ENCODE measurements at regions not wholly inside any gene's neighbourhood (a gene's known extent, or its start where the extent isn't known, plus 50 kb on each side); places are given as distances from the start of the nearest gene placed in this dataset.

DNA sequence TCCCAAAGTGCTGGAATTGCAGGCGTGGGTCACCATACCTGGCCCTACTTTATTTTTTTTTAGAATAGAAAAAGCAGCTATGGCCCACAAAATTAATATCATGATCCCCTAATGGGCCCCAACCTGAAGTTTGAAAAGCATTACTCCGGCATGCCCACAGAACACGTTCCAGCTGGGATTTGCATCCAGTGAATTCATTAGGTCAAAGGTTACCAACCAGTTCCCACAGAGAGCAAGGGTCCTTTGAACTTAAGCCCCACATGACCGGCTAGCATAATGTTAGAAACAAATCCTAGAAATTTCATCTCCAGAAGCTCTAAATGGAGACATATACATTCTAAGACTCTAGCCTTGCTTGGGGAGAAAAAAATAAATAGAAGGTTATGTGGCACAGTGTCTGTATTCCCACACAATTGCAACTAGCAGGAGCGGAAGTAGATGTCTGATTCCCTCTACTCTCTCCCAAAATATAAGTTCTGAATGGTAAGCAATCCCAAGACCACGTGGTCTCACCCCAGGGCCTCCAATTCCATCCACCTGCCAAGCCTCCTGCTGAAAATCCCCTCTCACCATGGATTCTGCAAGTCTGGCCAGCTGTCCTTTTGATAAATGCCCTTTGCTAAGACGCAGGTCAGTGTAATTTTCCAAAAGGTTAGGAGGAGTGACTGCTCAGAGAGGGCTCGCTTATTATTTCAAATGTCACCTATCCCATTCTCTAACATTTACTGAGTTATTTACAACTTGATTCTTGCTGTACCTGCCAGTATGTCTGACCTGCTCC lies 395.8 kb downstream of the NPIPA8 start:
- no peak overlapping the region for H3K27ac Mint-ChIP-seq (ENCODE audit: unreplicated experiment)
- TF ChIP-seq, protein P1, sequence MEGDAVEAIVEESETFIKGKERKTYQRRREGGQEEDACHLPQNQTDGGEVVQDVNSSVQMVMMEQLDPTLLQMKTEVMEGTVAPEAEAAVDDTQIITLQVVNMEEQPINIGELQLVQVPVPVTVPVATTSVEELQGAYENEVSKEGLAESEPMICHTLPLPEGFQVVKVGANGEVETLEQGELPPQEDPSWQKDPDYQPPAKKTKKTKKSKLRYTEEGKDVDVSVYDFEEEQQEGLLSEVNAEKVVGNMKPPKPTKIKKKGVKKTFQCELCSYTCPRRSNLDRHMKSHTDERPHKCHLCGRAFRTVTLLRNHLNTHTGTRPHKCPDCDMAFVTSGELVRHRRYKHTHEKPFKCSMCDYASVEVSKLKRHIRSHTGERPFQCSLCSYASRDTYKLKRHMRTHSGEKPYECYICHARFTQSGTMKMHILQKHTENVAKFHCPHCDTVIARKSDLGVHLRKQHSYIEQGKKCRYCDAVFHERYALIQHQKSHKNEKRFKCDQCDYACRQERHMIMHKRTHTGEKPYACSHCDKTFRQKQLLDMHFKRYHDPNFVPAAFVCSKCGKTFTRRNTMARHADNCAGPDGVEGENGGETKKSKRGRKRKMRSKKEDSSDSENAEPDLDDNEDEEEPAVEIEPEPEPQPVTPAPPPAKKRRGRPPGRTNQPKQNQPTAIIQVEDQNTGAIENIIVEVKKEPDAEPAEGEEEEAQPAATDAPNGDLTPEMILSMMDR (IDR thresholded peaks at IDR 0.05) = no peak
- no peaks in the 10 kb centered on the region for H3K36me3 Mint-ChIP-seq (ENCODE audit: low read depth)
- no peaks in the 10 kb centered on the region for H3K4me1 Mint-ChIP-seq (ENCODE audit: low read depth)
- H3K9me3 Mint-ChIP-seq (ENCODE audit: low read depth) = peaks cover 20% of the 10 kb centered on the region
- no peak overlapping the region for H3K4me3 Mint-ChIP-seq (ENCODE audit: unreplicated experiment)
- DNase-seq (ENCODE audit: low spot score) = no peak
- no peaks in the 10 kb centered on the region for H3K27me3 Mint-ChIP-seq (ENCODE audit: low read depth)

DNA sequence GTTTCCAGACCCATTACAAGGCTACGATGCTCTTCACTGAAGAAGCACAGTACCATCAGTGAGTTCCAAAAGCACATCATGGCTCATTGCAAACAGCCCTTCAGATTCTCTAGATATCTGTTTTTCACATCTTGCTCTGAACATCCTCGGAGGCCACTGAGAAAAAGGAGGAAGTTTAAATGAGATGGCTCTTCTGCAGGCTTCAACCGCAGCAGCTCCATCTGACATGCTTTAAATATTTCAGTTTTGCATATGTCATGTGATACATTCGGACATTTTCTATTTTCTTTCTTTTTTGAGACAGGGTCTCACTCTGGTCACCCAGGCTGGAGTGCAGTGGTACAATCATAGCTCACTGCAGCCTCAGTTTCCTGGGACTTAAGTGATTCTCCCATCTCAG lies 396.8 kb downstream of the NPIPA8 start:
- DNase-seq (ENCODE audit: low spot score) = no peak
- Mint-ChIP-seq H3K36me3 (ENCODE audit: low read depth) (no peaks in the 10 kb centered on the region), H3K4me3 (ENCODE audit: unreplicated experiment) (no peak overlapping the region), H3K4me1 (ENCODE audit: low read depth) (no peaks in the 10 kb centered on the region), H3K27ac (ENCODE audit: unreplicated experiment) (no peak overlapping the region), H3K9me3 (ENCODE audit: low read depth) (peaks cover 15% of the 10 kb centered on the region), H3K27me3 (ENCODE audit: low read depth) (no peaks in the 10 kb centered on the region)
- TF ChIP-seq, protein P1 (IDR thresholded peaks at IDR 0.05) = no peak

DNA sequence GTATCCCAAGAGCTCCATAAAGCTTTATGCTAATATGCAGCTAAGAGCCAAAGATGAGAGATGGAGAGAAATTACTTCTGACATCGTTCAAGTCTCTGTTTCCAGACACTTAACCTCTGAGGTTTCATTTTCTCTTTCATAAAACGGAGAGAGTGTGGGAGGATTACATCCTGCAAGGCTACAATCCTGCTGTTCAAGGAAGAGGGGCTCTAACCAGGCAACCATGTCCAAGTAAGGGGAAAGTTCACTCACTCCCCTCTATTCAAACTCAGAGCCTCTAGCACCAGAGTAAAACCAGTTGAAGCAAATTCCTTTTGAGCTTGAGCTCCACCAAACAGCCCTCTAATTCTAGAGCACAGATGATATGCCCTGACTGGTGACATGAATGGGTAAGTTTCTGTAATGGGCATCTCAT lies 397.4 kb downstream of the NPIPA8 start:
- H3K4me3 Mint-ChIP-seq (ENCODE audit: unreplicated experiment) = no peak overlapping the region
- TF ChIP-seq, protein P1 (IDR thresholded peaks at IDR 0.05) = no peak
- H3K27ac Mint-ChIP-seq (ENCODE audit: unreplicated experiment) = no peak overlapping the region

DNA sequence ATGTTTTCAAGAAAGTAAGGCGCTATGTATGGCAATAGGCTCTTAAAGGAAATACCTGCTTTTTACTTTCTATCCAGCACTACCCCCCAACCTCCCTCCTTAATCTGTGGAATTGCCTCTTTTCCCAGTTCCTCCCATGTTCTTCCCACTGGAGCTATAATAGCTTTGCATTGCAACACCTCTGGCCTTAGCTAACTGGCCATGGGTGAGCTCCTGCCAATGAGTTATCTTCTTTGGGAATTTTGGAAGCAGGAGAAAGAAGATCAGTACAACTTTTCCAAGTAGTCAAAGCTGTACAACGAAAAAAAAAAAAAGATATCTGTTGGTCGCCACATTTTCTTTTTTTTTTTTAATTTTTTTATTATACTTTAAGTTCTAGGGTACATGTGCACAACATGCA lies 398.0 kb downstream of the NPIPA8 start:
- TF ChIP-seq, protein P1 (IDR thresholded peaks at IDR 0.05) = no peak
- Mint-ChIP-seq H3K27ac (ENCODE audit: unreplicated experiment) (no peak overlapping the region), H3K27me3 (ENCODE audit: low read depth) (no peaks in the 10 kb centered on the region), H3K4me3 (ENCODE audit: unreplicated experiment) (no peak overlapping the region), H3K4me1 (ENCODE audit: low read depth) (no peaks in the 10 kb centered on the region), H3K9me3 (ENCODE audit: low read depth) (peaks cover 16% of the 10 kb centered on the region), H3K36me3 (ENCODE audit: low read depth) (no peaks in the 10 kb centered on the region)
- DNase-seq (ENCODE audit: low spot score) = no peak

More for the DNA sequence above, 397.4 kb downstream of the NPIPA8 start:
- Mint-ChIP-seq H3K27me3 (ENCODE audit: low read depth) (no peaks in the 10 kb centered on the region), H3K9me3 (ENCODE audit: low read depth) (peaks cover 13% of the 10 kb centered on the region), H3K4me1 (ENCODE audit: low read depth) (no peaks in the 10 kb centered on the region), H3K36me3 (ENCODE audit: low read depth) (no peaks in the 10 kb centered on the region)
- no peak for DNase-seq (ENCODE audit: low spot score)

DNA sequence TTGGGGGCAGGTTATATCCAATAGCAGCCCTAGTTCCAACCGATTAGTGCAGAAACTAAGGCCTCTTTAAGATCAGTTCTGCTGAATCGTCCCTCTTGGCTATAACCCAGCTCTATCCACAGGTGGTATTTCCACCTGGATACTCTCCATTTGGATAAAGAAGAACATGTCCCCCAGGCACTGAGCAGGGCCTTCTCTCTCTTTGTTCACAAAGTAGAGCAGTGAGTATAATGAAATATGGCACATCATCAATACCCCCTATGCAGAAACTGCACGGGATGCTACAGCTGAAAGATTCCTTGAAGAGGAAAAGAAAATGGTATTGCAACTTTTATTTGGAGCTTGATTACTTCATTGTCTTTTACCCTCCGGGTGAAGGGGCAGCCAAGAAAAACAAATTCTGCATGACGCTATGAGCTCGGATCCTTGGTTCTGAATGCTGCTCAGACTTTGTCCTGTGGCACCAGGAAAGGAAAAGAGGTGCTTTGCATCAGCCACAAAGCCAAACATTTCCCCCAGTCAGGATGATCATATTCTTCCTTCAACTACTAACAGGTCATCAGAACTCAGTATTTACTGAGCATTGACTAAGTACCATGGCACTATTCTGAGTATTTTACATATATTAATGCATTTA lies 399.7 kb downstream of the NPIPA8 start:
- TF ChIP-seq, protein P1 (IDR thresholded peaks at IDR 0.05) = no peak
- no peak for DNase-seq (ENCODE audit: low spot score)
- Mint-ChIP-seq H3K27me3 (ENCODE audit: low read depth) (no peaks in the 10 kb centered on the region), H3K27ac (ENCODE audit: unreplicated experiment) (no peak overlapping the region), H3K4me3 (ENCODE audit: unreplicated experiment) (no peak overlapping the region), H3K36me3 (ENCODE audit: low read depth) (no peaks in the 10 kb centered on the region), H3K9me3 (ENCODE audit: low read depth) (peaks cover 17% of the 10 kb centered on the region), H3K4me1 (ENCODE audit: low read depth) (no peaks in the 10 kb centered on the region)
